IMR-90 (cell line): ENCODE measurements at regions not wholly inside any gene's neighbourhood (a gene's known extent, or its start where the extent isn't known, plus 50 kb on each side); places are given as distances from the start of the nearest gene placed in this dataset.

Source experiments
- ATAC-seq: fragments of 200-7000 bp; cut with Tn5 transposase; 2 replicates; pipeline ENCODE4 v1.9.1; 2020; ENCODE audit warnings: low read depth, mild to moderate bottlenecking, moderate library complexity
- BruUV-seq: library from RNA; stranded (reverse); fragments of 400-500 nt; replicated peaks from 2 replicates; lab custom pipeline; 2021; lab: Mats Ljungman, UMichigan
- CTCF ChIA-PET: fragments of 300-600 bp; formaldehyde crosslinking; extraction: SDS; loops from one replicate; lab custom pipeline; 2021; ENCODE audit warnings: antibody characterized with exemption; lab: Yijun Ruan, JAX
- POLR2A ChIA-PET: fragments of 300-600 bp; sonication (Branson Sonifier 250); formaldehyde crosslinking; loops from one replicate; lab custom pipeline; 2022; ENCODE audit warnings: antibody characterized with exemption; ENCODE audit not compliant: unreplicated experiment; lab: Charles Lee
- DNase-seq: peaks from one replicate; pipeline ENCODE4 v3.0.0; 2013
- H2AFZ ChIP-seq: replicated peaks from 2 replicates; pipeline ENCODE3; 2013; ENCODE audit warnings: low read length, mild to moderate bottlenecking; ENCODE audit not compliant: poor library complexity
- H2AK5ac ChIP-seq: 2 replicates; pipeline ENCODE4 v1.6.1; 2013; ENCODE audit warnings: low read depth, low read length, inconsistent platforms
- H2AK9ac ChIP-seq: replicated peaks from 2 replicates; pipeline ENCODE3; 2013; ENCODE audit warnings: mild to moderate bottlenecking, low read depth, low read length, moderate library complexity; ENCODE audit not compliant: poor library complexity
- H2BK120ac ChIP-seq: 2 replicates; pipeline ENCODE4 v1.6.1; 2013; ENCODE audit warnings: low read depth, low read length, inconsistent platforms
- H2BK15ac ChIP-seq: 3 replicates; pipeline ENCODE4 v1.6.1; 2013; ENCODE audit warnings: low read depth, low read length, inconsistent platforms
- H2BK20ac ChIP-seq: 2 replicates; pipeline ENCODE4 v1.6.1; 2013; ENCODE audit warnings: low read depth, mild to moderate bottlenecking, inconsistent platforms, low read length, moderate library complexity
- H2BK5ac ChIP-seq: 2 replicates; pipeline ENCODE4 v1.6.1; 2013; ENCODE audit warnings: mild to moderate bottlenecking, low read depth, low read length, inconsistent platforms; ENCODE audit not compliant: poor library complexity, severe bottlenecking
- H3K14ac ChIP-seq: replicated peaks from 2 replicates; pipeline ENCODE4 v1.6.1; 2013; ENCODE audit warnings: low read depth, low read length, inconsistent platforms
- H3K18ac ChIP-seq: 2 replicates; pipeline ENCODE4 v1.6.1; 2013; ENCODE audit warnings: low read depth, low read length, control low read depth
- H3K23ac ChIP-seq: 2 replicates; pipeline ENCODE4 v1.6.1; 2013; ENCODE audit warnings: low read depth, low read length, inconsistent platforms
- H3K27ac ChIP-seq: 2 replicates; pipeline ENCODE4 v1.5.1; 2013; ENCODE audit warnings: mild to moderate bottlenecking, control low read depth, low read length; ENCODE audit not compliant: insufficient read depth
- H3K27me3 ChIP-seq: 2 replicates; pipeline ENCODE4 v1.6.1; 2013; ENCODE audit warnings: low read length; ENCODE audit not compliant: control insufficient read depth, insufficient read depth
- H3K36me3 ChIP-seq: 2 replicates; pipeline ENCODE4 v1.6.1; 2013; ENCODE audit warnings: low read length, mixed read lengths; ENCODE audit not compliant: control insufficient read depth, insufficient read depth
- H3K4ac ChIP-seq: 2 replicates; pipeline ENCODE4 v1.6.1; 2013; ENCODE audit warnings: low read depth, low read length, inconsistent platforms
- H3K4me1 ChIP-seq: 2 replicates; pipeline ENCODE4 v1.6.1; 2013; ENCODE audit warnings: low read length, mixed read lengths; ENCODE audit not compliant: control insufficient read depth, insufficient read depth
- H3K4me2 ChIP-seq: 2 replicates; pipeline ENCODE4 v1.6.1; 2013; ENCODE audit warnings: low read depth, mild to moderate bottlenecking, control low read depth, low read length, moderate library complexity
- H3K4me3 ChIP-seq: 2 replicates; pipeline ENCODE4 v1.5.1; 2013; ENCODE audit warnings: low read depth, mild to moderate bottlenecking, control low read depth, low read length, moderate library complexity; ENCODE audit not compliant: insufficient read depth
- H3K56ac ChIP-seq: 2 replicates; pipeline ENCODE4 v1.6.1; 2013; ENCODE audit warnings: low read length, inconsistent platforms; ENCODE audit not compliant: insufficient read depth; ENCODE audit errors: extremely low read depth
- H3K79me1 ChIP-seq, 2 experiments: 2 replicates each; pipeline ENCODE4 v1.6.1; 2013; ENCODE audit warnings: low read length in 2 of 2, inconsistent platforms in 1 of 2, low read depth in 1 of 2
- H3K9ac ChIP-seq: 2 replicates; pipeline ENCODE4 v1.6.1; 2013; ENCODE audit warnings: low read depth, low read length, control low read depth
- H3K9me1 ChIP-seq: 2 replicates; pipeline ENCODE4 v1.6.1; 2013; ENCODE audit warnings: low read length, inconsistent platforms; ENCODE audit not compliant: insufficient read depth
- H3K9me3 ChIP-seq: 2 replicates; pipeline ENCODE4 v1.6.1; 2013; ENCODE audit warnings: low read length; ENCODE audit not compliant: control insufficient read depth, insufficient read depth
- H4K20me1 ChIP-seq: 2 replicates; pipeline ENCODE4 v1.6.1; 2013; ENCODE audit warnings: low read length, inconsistent platforms; ENCODE audit not compliant: insufficient read depth
- H4K5ac ChIP-seq: 2 replicates; pipeline ENCODE4 v1.6.1; 2013; ENCODE audit warnings: mild to moderate bottlenecking, low read depth, low read length, control low read depth
- H4K8ac ChIP-seq, 2 experiments: 2 replicates each; pipeline ENCODE4 v1.6.1; 2013; ENCODE audit warnings: low read depth in 2 of 2, low read length in 2 of 2, control low read depth in 1 of 2, inconsistent platforms in 1 of 2
- H4K91ac ChIP-seq: 2 replicates; pipeline ENCODE4 v1.6.1; 2013; ENCODE audit warnings: low read depth, low read length, inconsistent platforms; ENCODE audit not compliant: insufficient read depth
- BHLHE40 ChIP-seq: fragments of 150-350 bp; IDR thresholded peaks from 2 replicates; pipeline ENCODE4 v1.6.1; 2016; ENCODE audit warnings: mild to moderate bottlenecking, low read depth, low read length
- CEBPB ChIP-seq: IDR thresholded peaks from 2 replicates; pipeline ENCODE4 v1.6.1; 2012; ENCODE audit warnings: low read depth, low read length, improper control_type of control experiment
- CHD1 ChIP-seq: IDR thresholded peaks from 2 replicates; pipeline ENCODE4 v1.6.1; 2012; ENCODE audit warnings: low read depth, low read length, improper control_type of control experiment
- FOS ChIP-seq: fragments of 150-350 bp; IDR thresholded peaks from 2 replicates; pipeline ENCODE4 v1.6.1; 2016; ENCODE audit warnings: low read depth, low read length
- MAZ ChIP-seq: IDR thresholded peaks from 2 replicates; pipeline ENCODE4 v1.6.1; 2012; ENCODE audit warnings: low read depth, mild to moderate bottlenecking, low read length, improper control_type of control experiment, moderate library complexity, borderline replicate concordance
- MXI1 ChIP-seq: IDR thresholded peaks from 2 replicates; pipeline ENCODE4 v1.6.1; 2012; ENCODE audit warnings: low read depth, mild to moderate bottlenecking, low read length, moderate library complexity, borderline replicate concordance
- POLR2A ChIP-seq: IDR thresholded peaks from 2 replicates; pipeline ENCODE4 v1.6.1; 2012; ENCODE audit warnings: mild to moderate bottlenecking, low read depth, low read length
- RCOR1 ChIP-seq: IDR thresholded peaks from 2 replicates; pipeline ENCODE4 v1.6.1; 2012; ENCODE audit warnings: mild to moderate bottlenecking, low read length, improper control_type of control experiment; ENCODE audit not compliant: insufficient replicate concordance
- RFX5 ChIP-seq: IDR thresholded peaks from 2 replicates; pipeline ENCODE4 v1.8.0; 2012; ENCODE audit warnings: low read depth, mild to moderate bottlenecking, low read length, moderate library complexity
- SMC3 ChIP-seq: fragments of 150-350 bp; IDR thresholded peaks from 2 replicates; pipeline ENCODE4 v1.6.1; 2016; ENCODE audit warnings: low read depth, mild to moderate bottlenecking, antibody characterized with exemption, low read length, moderate library complexity
- WGBS, 2 experiments: methylation state at CpG; one replicate each; pipeline versions ENCODE4 v1.1.5 to v1.1.7; 2013; ENCODE audit warnings: missing lambda C conversion rate in 2 of 2; ENCODE audit not compliant: insufficient read length in 1 of 2; ENCODE audit errors: extremely low coverage in 2 of 2; 5-methylcytosine and 5-hydroxymethylcytosine counted together
- dilution Hi-C: fragments of 300-500 bp; cut with HindIII; formaldehyde crosslinking; loops from one replicate; pipeline ENCODE4 v1.14.3; 2018; ENCODE audit warnings: low sequenced_read_pairs; ENCODE audit not compliant: unreplicated experiment
- in situ Hi-C: fragments of 300-500 bp; cut with MboI; formaldehyde crosslinking; loops from 3 replicates; pipeline ENCODE4 v1.14.3; 2019; ENCODE audit warnings: low sequenced_read_pairs, inconsistent platforms, mixed read lengths
- intact Hi-C: fragments of 100-400 bp; cut with micrococcal nuclease; formaldehyde crosslinking; loops from 2 replicates; pipeline ENCODE4 v1.10.0; 2022
- TF ChIP-seq, protein P1 (sequence below): fragments of 150-350 bp; IDR thresholded peaks from 2 replicates; pipeline ENCODE4 v1.6.1; 2016; ENCODE audit warnings: low read depth, mild to moderate bottlenecking, low read length, moderate library complexity, borderline replicate concordance
- TF ChIP-seq, protein P2 (sequence below): conservative IDR thresholded peaks from 2 replicates; pipeline ENCODE4 v1.5.1; 2012; ENCODE audit warnings: mild to moderate bottlenecking, low read depth, low read length, improper control_type of control experiment

DNA sequence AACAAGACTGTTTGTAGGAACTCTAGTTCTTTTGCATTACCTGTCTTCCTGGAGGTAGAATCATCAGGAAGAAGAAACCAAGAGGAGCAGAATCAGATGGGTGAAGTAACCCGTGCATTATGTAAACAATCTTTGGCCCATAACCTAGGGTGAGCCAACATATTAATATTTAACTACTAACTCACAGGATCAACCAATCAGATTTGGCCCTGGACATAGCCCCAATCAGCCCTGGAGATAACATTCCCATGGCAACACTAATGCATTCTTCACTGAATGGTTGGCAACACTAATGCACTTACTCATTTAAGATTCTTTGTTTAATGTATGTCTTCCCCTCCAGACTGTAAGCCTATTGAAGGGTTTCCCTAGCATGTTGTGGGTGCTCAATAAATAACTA is 72.0 kb upstream of the CTAGE1 start:
- H3K9ac ChIP-seq: no peak overlapping the region
- no peak overlapping the region for H2AFZ ChIP-seq
- H3K4me1 ChIP-seq: peaks cover 12% of the 10 kb centered on the region
- no TSS peak for BruUV-seq
- WGBS, 2 experiments: no CpG with 5 or more reads among the region's 1 CpG
- ChIA-PET POLR2A (no interaction called here), CTCF (no interaction called here)
- H3K23ac ChIP-seq: no peak overlapping the region
- no peak overlapping the region for H2AK9ac ChIP-seq
- H3K56ac ChIP-seq: no peak overlapping the region
- H3K9me1 ChIP-seq: peaks cover 8% of the 10 kb centered on the region
- peak overlapping the region; percentile 23; the same call in 1 of the 2 replicates for H2BK120ac ChIP-seq
- peak; percentile 46 for DNase-seq
- H3K4ac ChIP-seq: no peak overlapping the region
- peak overlapping the region; percentile 8; the same call in 1 of the 2 replicates for H4K5ac ChIP-seq
- intact Hi-C loops (no loop called here), in situ Hi-C loops (no loop called here), dilution Hi-C loops (no loop called here)
- H3K14ac ChIP-seq: no peak overlapping the region; the same call in 1 of the 2 replicates
- no peak overlapping the region; a peak in 1 of 4 replicates for H4K8ac ChIP-seq
- peak overlapping the region; percentile 31; the same call in 1 of the 3 replicates for H2BK15ac ChIP-seq
- H3K9me3 ChIP-seq: peaks cover 3% of the 10 kb centered on the region; the same call in 1 of the 2 replicates
- no peaks in the 10 kb centered on the region for H4K20me1 ChIP-seq
- TF ChIP-seq, protein P1, sequence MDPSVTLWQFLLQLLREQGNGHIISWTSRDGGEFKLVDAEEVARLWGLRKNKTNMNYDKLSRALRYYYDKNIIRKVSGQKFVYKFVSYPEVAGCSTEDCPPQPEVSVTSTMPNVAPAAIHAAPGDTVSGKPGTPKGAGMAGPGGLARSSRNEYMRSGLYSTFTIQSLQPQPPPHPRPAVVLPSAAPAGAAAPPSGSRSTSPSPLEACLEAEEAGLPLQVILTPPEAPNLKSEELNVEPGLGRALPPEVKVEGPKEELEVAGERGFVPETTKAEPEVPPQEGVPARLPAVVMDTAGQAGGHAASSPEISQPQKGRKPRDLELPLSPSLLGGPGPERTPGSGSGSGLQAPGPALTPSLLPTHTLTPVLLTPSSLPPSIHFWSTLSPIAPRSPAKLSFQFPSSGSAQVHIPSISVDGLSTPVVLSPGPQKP: no peak
- TF ChIP-seq CHD1 (no peak), FOS (no peak), SMC3 (no peak), RFX5 (no peak), BHLHE40 (no peak), CEBPB (no peak), RCOR1 (no peak), MXI1 (no peak), POLR2A (no peak), MAZ (no peak)
- TF ChIP-seq, protein P2, sequence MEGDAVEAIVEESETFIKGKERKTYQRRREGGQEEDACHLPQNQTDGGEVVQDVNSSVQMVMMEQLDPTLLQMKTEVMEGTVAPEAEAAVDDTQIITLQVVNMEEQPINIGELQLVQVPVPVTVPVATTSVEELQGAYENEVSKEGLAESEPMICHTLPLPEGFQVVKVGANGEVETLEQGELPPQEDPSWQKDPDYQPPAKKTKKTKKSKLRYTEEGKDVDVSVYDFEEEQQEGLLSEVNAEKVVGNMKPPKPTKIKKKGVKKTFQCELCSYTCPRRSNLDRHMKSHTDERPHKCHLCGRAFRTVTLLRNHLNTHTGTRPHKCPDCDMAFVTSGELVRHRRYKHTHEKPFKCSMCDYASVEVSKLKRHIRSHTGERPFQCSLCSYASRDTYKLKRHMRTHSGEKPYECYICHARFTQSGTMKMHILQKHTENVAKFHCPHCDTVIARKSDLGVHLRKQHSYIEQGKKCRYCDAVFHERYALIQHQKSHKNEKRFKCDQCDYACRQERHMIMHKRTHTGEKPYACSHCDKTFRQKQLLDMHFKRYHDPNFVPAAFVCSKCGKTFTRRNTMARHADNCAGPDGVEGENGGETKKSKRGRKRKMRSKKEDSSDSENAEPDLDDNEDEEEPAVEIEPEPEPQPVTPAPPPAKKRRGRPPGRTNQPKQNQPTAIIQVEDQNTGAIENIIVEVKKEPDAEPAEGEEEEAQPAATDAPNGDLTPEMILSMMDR: no peak
- no peaks in the 10 kb centered on the region for H3K27me3 ChIP-seq
- H2BK5ac ChIP-seq: no peak overlapping the region
- H2BK20ac ChIP-seq: no peak overlapping the region
- no peak overlapping the region for H3K4me2 ChIP-seq
- H3K4me3 ChIP-seq: no peak overlapping the region
- H4K91ac ChIP-seq: no peak overlapping the region
- H2AK5ac ChIP-seq: no peak overlapping the region
- peak overlapping the region; percentile 29; the same call in 1 of the 2 replicates for H3K18ac ChIP-seq
- no peaks in the 10 kb centered on the region for H3K36me3 ChIP-seq
- no peaks in the 10 kb centered on the region for H3K79me1 ChIP-seq
- ATAC-seq: no peak
- no peak overlapping the region for H3K27ac ChIP-seq
